WTC11 (cell line): ENCODE measurements at regions not wholly inside any gene's neighbourhood (a gene's known extent, or its start where the extent isn't known, plus 50 kb on each side); places are given as distances from the start of the nearest gene placed in this dataset.

Experiments
- ATAC-seq: fragments of 200-7000 bp; cut with Tn5 transposase; 2 replicates; pipeline ENCODE4 v1.10.0; 2021; ENCODE audit warnings: mild to moderate bottlenecking, moderate library complexity
- CTCF ChIA-PET: fragments of 300-600 bp; sonication (Branson Sonifier 250); formaldehyde crosslinking; loops from one replicate; lab custom pipeline; 2021; ENCODE audit warnings: antibody characterized with exemption; lab: Charles Lee
- POLR2A ChIA-PET: fragments of 350-600 bp; sonication (Branson Sonifier 250); formaldehyde crosslinking; loops from one replicate; lab custom pipeline; 2021; ENCODE audit warnings: antibody characterized with exemption; lab: Charles Lee
- DNase-seq: peaks from one replicate; pipeline ENCODE4 v3.0.0; 2021; ENCODE audit warnings: low spot score
- H3K27ac Mint-ChIP-seq: 2 replicates; pipeline ENCODE4 v1.8.0; 2021; ENCODE audit warnings: mixed read lengths
- H3K27me3 Mint-ChIP-seq: 2 replicates; pipeline ENCODE4 v1.8.0; 2021; ENCODE audit warnings: low read depth, mild to moderate bottlenecking, moderate library complexity, mixed read lengths
- H3K36me3 Mint-ChIP-seq: 2 replicates; pipeline ENCODE4 v1.8.0; 2021; ENCODE audit warnings: mixed read lengths
- H3K4me1 Mint-ChIP-seq: 2 replicates; pipeline ENCODE4 v1.8.0; 2022; ENCODE audit warnings: mixed read lengths
- H3K4me3 Mint-ChIP-seq: 2 replicates; pipeline ENCODE4 v1.8.0; 2021; ENCODE audit warnings: mild to moderate bottlenecking, moderate library complexity, mixed read lengths
- H3K9me3 Mint-ChIP-seq: 2 replicates; pipeline ENCODE4 v1.8.0; 2021; ENCODE audit warnings: mixed read lengths
- CTCF ChIP-seq: fragments of 200-600 bp; IDR thresholded peaks from 2 replicates; pipeline ENCODE4 v1.8.0; 2022; ENCODE audit warnings: antibody characterized with exemption
- ETV6 ChIP-seq: sonication (generic); formaldehyde crosslinking; IDR thresholded peaks from 2 replicates; pipeline ENCODE4 v1.8.1; 2022; ENCODE audit warnings: mild to moderate bottlenecking, missing genetic modification reagents
- GABPB1 ChIP-seq: sonication (generic); formaldehyde crosslinking; IDR thresholded peaks from 2 replicates; pipeline ENCODE4 v1.8.1; 2023; ENCODE audit warnings: mild to moderate bottlenecking, missing genetic modification reagents
- GTF2I ChIP-seq: fragments of 250-450 bp; sonication (Bioruptor Pico); conservative IDR thresholded peaks from 2 replicates; pipeline ENCODE4 v1.4.0; 2021; ENCODE audit warnings: mild to moderate bottlenecking
- HMGA2 ChIP-seq: fragments of 250-450 bp; sonication (Bioruptor Pico); IDR thresholded peaks from 2 replicates; pipeline ENCODE4 v1.4.0; 2021; ENCODE audit warnings: mild to moderate bottlenecking, moderate library complexity
- NR1H2 ChIP-seq: sonication (generic); formaldehyde crosslinking; IDR thresholded peaks from 2 replicates; pipeline ENCODE4 v1.9.0; 2021; ENCODE audit warnings: mild to moderate bottlenecking, moderate library complexity, missing genetic modification reagents
- RORB ChIP-seq: fragments of 250-450 bp; sonication (Bioruptor Pico); IDR thresholded peaks from 2 replicates; pipeline ENCODE4 v1.9.0; 2021; ENCODE audit warnings: mild to moderate bottlenecking
- TCF7 ChIP-seq: sonication (generic); formaldehyde crosslinking; IDR thresholded peaks from 2 replicates; pipeline ENCODE4 v1.8.0; 2022; ENCODE audit warnings: mild to moderate bottlenecking, low read depth, missing genetic modification reagents, moderate library complexity
- ZBTB21 ChIP-seq: sonication (generic); formaldehyde crosslinking; IDR thresholded peaks from 2 replicates; pipeline ENCODE4 v1.8.1; 2023; ENCODE audit warnings: mild to moderate bottlenecking, missing genetic modification reagents, borderline replicate concordance
- TF ChIP-seq, protein P1 (sequence below): sonication (generic); formaldehyde crosslinking; IDR thresholded peaks from 2 replicates; pipeline ENCODE4 v1.8.1; 2023; ENCODE audit warnings: mild to moderate bottlenecking, missing genetic modification reagents
- TF ChIP-seq, protein P2 (sequence below): sonication (generic); formaldehyde crosslinking; IDR thresholded peaks from 2 replicates; pipeline ENCODE4 v1.8.1; 2022; ENCODE audit warnings: low read depth, mild to moderate bottlenecking, moderate library complexity, missing genetic modification reagents, borderline replicate concordance
- TF ChIP-seq, protein P3 (sequence below): fragments of 250-450 bp; sonication (Bioruptor Pico); IDR thresholded peaks from 2 replicates; pipeline ENCODE4 v1.8.0; 2021; ENCODE audit warnings: mild to moderate bottlenecking
- TF ChIP-seq, protein P4 (sequence below): fragments of 250-450 bp; sonication (Bioruptor Pico); IDR thresholded peaks from 2 replicates; pipeline ENCODE4 v1.9.0; 2021; ENCODE audit warnings: moderate library complexity, mild to moderate bottlenecking, inconsistent platforms, borderline replicate concordance
- TF ChIP-seq, protein P5 (sequence below): fragments of 250-450 bp; sonication (Bioruptor Pico); conservative IDR thresholded peaks from 2 replicates; pipeline ENCODE4 v1.9.0; 2021; ENCODE audit warnings: mild to moderate bottlenecking
- TF ChIP-seq, protein P6 (sequence below): sonication (generic); formaldehyde crosslinking; IDR thresholded peaks from 2 replicates; pipeline ENCODE4 v1.8.1; 2023; ENCODE audit warnings: mild to moderate bottlenecking, missing genetic modification reagents, moderate library complexity
- TF ChIP-seq, protein P7 (sequence below): sonication (generic); formaldehyde crosslinking; IDR thresholded peaks from 2 replicates; pipeline ENCODE4 v1.8.0; 2022; ENCODE audit warnings: mild to moderate bottlenecking, missing genetic modification reagents

DNA sequence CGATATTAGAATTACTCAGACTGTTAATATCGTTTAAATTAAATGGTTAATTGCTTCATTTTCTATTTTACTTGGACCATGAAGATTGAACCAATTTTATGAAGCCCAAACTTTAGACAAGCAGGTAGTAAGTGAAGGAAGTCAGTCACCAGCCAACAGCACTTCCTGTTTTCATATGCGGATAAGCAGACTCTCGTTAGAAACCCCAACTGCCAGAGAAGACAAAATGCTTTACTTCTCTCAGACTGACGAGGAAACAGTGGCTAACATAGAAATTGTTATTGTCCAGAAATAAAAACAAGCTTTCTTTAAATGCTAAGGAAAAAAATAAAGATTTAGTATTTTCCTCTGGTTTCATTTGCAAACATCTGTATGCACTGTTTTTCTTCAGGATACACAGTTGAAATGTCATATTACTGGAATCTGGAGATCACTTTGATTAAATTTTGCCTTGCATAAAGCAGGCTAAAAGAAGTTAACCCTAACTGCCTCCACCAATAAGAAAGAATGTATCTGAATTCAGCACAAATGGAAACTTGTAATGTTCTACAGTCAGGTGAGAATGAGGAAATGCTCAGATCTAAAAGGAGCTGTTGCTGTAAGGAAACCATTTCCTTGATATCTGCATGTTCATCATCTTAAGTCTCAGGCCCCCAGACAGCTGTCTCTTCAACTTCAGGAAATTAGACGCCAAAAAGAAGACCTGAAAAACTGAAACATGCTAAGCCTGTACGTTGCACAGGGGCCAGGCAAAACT is 129.8 kb upstream of the SAMSN1 start (continued):
- TF ChIP-seq, protein P1, sequence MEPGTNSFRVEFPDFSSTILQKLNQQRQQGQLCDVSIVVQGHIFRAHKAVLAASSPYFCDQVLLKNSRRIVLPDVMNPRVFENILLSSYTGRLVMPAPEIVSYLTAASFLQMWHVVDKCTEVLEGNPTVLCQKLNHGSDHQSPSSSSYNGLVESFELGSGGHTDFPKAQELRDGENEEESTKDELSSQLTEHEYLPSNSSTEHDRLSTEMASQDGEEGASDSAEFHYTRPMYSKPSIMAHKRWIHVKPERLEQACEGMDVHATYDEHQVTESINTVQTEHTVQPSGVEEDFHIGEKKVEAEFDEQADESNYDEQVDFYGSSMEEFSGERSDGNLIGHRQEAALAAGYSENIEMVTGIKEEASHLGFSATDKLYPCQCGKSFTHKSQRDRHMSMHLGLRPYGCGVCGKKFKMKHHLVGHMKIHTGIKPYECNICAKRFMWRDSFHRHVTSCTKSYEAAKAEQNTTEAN (CRISPR knock-in tag) = no peak
- TF ChIP-seq ZBTB21 (CRISPR knock-in tag) = no peak
- TF ChIP-seq NR1H2 (CRISPR knock-in tag) = no peak
- TF ChIP-seq ETV6 (CRISPR knock-in tag) = no peak
- TF ChIP-seq, protein P2, sequence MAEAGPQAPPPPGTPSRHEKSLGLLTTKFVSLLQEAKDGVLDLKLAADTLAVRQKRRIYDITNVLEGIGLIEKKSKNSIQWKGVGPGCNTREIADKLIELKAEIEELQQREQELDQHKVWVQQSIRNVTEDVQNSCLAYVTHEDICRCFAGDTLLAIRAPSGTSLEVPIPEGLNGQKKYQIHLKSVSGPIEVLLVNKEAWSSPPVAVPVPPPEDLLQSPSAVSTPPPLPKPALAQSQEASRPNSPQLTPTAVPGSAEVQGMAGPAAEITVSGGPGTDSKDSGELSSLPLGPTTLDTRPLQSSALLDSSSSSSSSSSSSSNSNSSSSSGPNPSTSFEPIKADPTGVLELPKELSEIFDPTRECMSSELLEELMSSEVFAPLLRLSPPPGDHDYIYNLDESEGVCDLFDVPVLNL = no peak
- TF ChIP-seq GABPB1 = no peak
- no peak for TF ChIP-seq TCF7 (CRISPR knock-in tag)
- no peak for TF ChIP-seq HMGA2 (CRISPR knock-in tag)
- no peak for TF ChIP-seq CTCF
- no peak for TF ChIP-seq RORB (CRISPR knock-in tag)

GRCh38 chr21:14673649-14674048 is 127.5 kb upstream of the SAMSN1 start:
- Mint-ChIP-seq H3K27me3 (no peaks in the 10 kb centered on the region), H3K36me3 (no peaks in the 10 kb centered on the region), H3K4me3 (no peak overlapping the region), H3K4me1 (peaks cover 22% of the 10 kb centered on the region), H3K27ac (no peak overlapping the region), H3K9me3 (peaks cover 15% of the 10 kb centered on the region)
- DNase-seq (no peak), ATAC-seq (no peak)
- POLR2A ChIA-PET = no interaction called here
- CTCF ChIA-PET = no interaction called here
- TF ChIP-seq CTCF (no peak), NR1H2 (CRISPR knock-in tag) (no peak), GTF2I (CRISPR knock-in tag) (no peak)
- TF ChIP-seq, protein P1 (CRISPR knock-in tag) = no peak
- TF ChIP-seq, protein P3, sequence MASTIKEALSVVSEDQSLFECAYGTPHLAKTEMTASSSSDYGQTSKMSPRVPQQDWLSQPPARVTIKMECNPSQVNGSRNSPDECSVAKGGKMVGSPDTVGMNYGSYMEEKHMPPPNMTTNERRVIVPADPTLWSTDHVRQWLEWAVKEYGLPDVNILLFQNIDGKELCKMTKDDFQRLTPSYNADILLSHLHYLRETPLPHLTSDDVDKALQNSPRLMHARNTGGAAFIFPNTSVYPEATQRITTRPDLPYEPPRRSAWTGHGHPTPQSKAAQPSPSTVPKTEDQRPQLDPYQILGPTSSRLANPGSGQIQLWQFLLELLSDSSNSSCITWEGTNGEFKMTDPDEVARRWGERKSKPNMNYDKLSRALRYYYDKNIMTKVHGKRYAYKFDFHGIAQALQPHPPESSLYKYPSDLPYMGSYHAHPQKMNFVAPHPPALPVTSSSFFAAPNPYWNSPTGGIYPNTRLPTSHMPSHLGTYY (CRISPR knock-in tag) = no peak
- TF ChIP-seq, protein P4, sequence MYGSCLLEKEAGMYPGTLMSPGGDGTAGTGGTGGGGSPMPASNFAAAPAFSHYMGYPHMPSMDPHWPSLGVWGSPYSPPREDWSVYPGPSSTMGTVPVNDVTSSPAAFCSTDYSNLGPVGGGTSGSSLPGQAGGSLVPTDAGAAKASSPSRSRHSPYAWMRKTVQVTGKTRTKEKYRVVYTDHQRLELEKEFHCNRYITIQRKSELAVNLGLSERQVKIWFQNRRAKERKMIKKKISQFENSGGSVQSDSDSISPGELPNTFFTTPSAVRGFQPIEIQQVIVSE (CRISPR knock-in tag) = no peak
- TF ChIP-seq, protein P5, sequence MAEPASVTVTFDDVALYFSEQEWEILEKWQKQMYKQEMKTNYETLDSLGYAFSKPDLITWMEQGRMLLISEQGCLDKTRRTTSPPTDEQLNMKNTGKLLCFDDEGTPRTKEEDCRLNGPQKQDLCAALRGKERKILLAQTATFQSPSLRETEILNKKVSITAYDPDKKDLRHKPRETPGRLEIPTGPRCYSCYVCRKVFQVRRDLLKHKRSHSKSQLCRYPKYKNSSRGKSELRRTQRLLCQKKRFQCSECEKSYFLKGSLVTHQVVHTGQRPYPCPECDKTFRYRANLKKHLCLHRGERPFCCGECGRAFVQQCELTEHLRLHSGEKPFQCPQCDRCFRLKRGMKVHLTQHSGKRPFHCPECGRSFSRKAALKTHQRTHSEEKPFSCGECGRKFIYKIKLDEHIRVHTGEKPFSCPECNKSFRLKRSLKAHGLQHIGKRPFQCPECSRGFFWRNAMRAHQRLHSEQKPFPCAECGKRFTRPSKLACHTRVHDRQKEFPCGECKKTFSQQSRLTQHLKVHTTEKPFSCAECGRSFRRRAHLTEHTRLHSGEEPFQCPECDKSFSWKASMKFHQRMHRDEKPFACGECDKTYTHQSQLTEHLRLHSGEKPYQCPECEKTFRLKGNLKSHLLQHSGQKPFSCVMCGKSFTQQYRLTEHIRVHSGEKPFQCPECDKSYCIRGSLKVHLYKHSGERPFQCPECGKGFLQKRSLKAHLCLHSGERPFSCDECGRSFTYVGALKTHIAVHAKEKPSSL (CRISPR knock-in tag) = no peak
- TF ChIP-seq, protein P6, sequence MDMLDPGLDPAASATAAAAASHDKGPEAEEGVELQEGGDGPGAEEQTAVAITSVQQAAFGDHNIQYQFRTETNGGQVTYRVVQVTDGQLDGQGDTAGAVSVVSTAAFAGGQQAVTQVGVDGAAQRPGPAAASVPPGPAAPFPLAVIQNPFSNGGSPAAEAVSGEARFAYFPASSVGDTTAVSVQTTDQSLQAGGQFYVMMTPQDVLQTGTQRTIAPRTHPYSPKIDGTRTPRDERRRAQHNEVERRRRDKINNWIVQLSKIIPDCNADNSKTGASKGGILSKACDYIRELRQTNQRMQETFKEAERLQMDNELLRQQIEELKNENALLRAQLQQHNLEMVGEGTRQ (CRISPR knock-in tag) = no peak
- TF ChIP-seq, protein P7, sequence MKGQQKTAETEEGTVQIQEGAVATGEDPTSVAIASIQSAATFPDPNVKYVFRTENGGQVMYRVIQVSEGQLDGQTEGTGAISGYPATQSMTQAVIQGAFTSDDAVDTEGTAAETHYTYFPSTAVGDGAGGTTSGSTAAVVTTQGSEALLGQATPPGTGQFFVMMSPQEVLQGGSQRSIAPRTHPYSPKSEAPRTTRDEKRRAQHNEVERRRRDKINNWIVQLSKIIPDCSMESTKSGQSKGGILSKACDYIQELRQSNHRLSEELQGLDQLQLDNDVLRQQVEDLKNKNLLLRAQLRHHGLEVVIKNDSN (CRISPR knock-in tag) = no peak
